Activated CD4-positive, alpha-beta T cell treated with anti-CD3 and anti-CD28 coated beads, Interleukin-2, amount 10 ng/mL, durations not matched to agents 7 days and 5 days (primary cell): ENCODE measurements at regions not wholly inside any gene's neighbourhood (a gene's known extent, or its start where the extent isn't known, plus 50 kb on each side); places are given as distances from the start of the nearest gene placed in this dataset.
"Not testable (repeated sequence)": the region's sequence is repeated elsewhere in the genome, so short reads cannot be mapped to it uniquely, and the experiment has no call there.

ENCODE experiments used
- CTCF ChIA-PET: fragments of 350-600 bp; sonication (Branson Sonifier 250); formaldehyde crosslinking; loops from one replicate; lab custom pipeline; 2021; ENCODE audit warnings: antibody characterized with exemption; lab: Charles Lee
- POLR2A ChIA-PET: fragments of 350-600 bp; sonication (Branson Sonifier 250); formaldehyde crosslinking; loops from one replicate; lab custom pipeline; 2021; ENCODE audit warnings: antibody characterized with exemption; lab: Charles Lee
- DNase-seq: peaks from one replicate; pipeline ENCODE4 v3.0.0-alpha.2; 2020
- H3K27ac Mint-ChIP-seq: one replicate; pipeline ENCODE4 v1.8.0; 2021; ENCODE audit warnings: mild to moderate bottlenecking, moderate library complexity, mixed read lengths
- H3K27me3 Mint-ChIP-seq: one replicate; pipeline ENCODE4 v1.8.0; 2021; ENCODE audit warnings: mixed read lengths
- H3K36me3 Mint-ChIP-seq: one replicate; pipeline ENCODE4 v1.8.0; 2021; ENCODE audit warnings: low read depth, mixed read lengths
- H3K4me1 Mint-ChIP-seq: one replicate; pipeline ENCODE4 v1.8.0; 2021; ENCODE audit warnings: mixed read lengths
- H3K4me3 Mint-ChIP-seq: one replicate; pipeline ENCODE4 v1.8.0; 2021; ENCODE audit warnings: mild to moderate bottlenecking, moderate library complexity, mixed read lengths
- H3K9me3 Mint-ChIP-seq: one replicate; pipeline ENCODE4 v1.8.0; 2021; ENCODE audit warnings: mixed read lengths

GRCh38 chr2:146982393-146982846 lies 862.4 kb upstream of the ACVR2A start:
- no peak overlapping the region for H3K4me3 Mint-ChIP-seq
- H3K27ac Mint-ChIP-seq: no peak overlapping the region
- H3K4me1 Mint-ChIP-seq: no peaks in the 10 kb centered on the region
- POLR2A ChIA-PET: no interaction called here
- CTCF ChIA-PET: no interaction called here
- no peak for DNase-seq
- H3K9me3 Mint-ChIP-seq: no peaks in the 10 kb centered on the region
- H3K36me3 Mint-ChIP-seq: no peaks in the 10 kb centered on the region
- H3K27me3 Mint-ChIP-seq: no peaks in the 10 kb centered on the region

GRCh38 chr2:146981921-146982320 lies 862.9 kb upstream of the ACVR2A start:
- ChIA-PET CTCF (no interaction called here), POLR2A (no interaction called here)
- no peak for DNase-seq
- Mint-ChIP-seq H3K9me3 (no peaks in the 10 kb centered on the region), H3K27ac (no peak overlapping the region), H3K4me1 (no peaks in the 10 kb centered on the region), H3K36me3 (no peaks in the 10 kb centered on the region), H3K27me3 (no peaks in the 10 kb centered on the region), H3K4me3 (no peak overlapping the region)

GRCh38 chr2:146979746-146980145 lies 865.1 kb upstream of the ACVR2A start:
- CTCF ChIA-PET: no interaction called here
- POLR2A ChIA-PET: no interaction called here
- H3K27me3 Mint-ChIP-seq: no peaks in the 10 kb centered on the region

GRCh38 chr2:146978577-146979555 lies 866.0 kb upstream of the ACVR2A start:
- Mint-ChIP-seq H3K9me3 (no peaks in the 10 kb centered on the region), H3K4me3 (no peak overlapping the region), H3K27me3 (no peaks in the 10 kb centered on the region), H3K36me3 (no peaks in the 10 kb centered on the region), H3K27ac (no peak overlapping the region), H3K4me1 (no peaks in the 10 kb centered on the region)
- POLR2A ChIA-PET: no interaction called here
- DNase-seq: no peak
- CTCF ChIA-PET: interaction anchor here (1.2 kb wide), 1 partner anchor 9 kb away, joined by 3 read pairs; no protein-coding TSS in a partner anchor

More at GRCh38 chr2:146979746-146980145, 865.1 kb upstream of the ACVR2A start:
- no peak for DNase-seq
- H3K4me3 Mint-ChIP-seq: no peak overlapping the region
- no peaks in the 10 kb centered on the region for H3K9me3 Mint-ChIP-seq
- H3K36me3 Mint-ChIP-seq: no peaks in the 10 kb centered on the region
- no peaks in the 10 kb centered on the region for H3K4me1 Mint-ChIP-seq
- H3K27ac Mint-ChIP-seq: no peak overlapping the region

GRCh38 chr2:146970981-146971380 lies 873.8 kb upstream of the ACVR2A start:
- H3K9me3 Mint-ChIP-seq, POLR2A ChIA-PET, H3K27ac Mint-ChIP-seq, H3K4me3 Mint-ChIP-seq, H3K27me3 Mint-ChIP-seq, H3K4me1 Mint-ChIP-seq, H3K36me3 Mint-ChIP-seq, CTCF ChIA-PET, DNase-seq: not testable (repeated sequence)

- H3K9me3 Mint-ChIP-seq, H3K27me3 Mint-ChIP-seq, H3K4me3 Mint-ChIP-seq, POLR2A ChIA-PET, H3K36me3 Mint-ChIP-seq, H3K4me1 Mint-ChIP-seq, H3K27ac Mint-ChIP-seq, DNase-seq, CTCF ChIA-PET: not testable (repeated sequence)
These were observed 875.1 kb upstream of the ACVR2A start for GRCh38 chr2:146969703-146970102.

- Mint-ChIP-seq H3K4me1 (no peaks in the 10 kb centered on the region), H3K27ac (no peak overlapping the region), H3K36me3 (no peaks in the 10 kb centered on the region), H3K4me3 (no peak overlapping the region), H3K27me3 (no peaks in the 10 kb centered on the region), H3K9me3 (no peaks in the 10 kb centered on the region)
- ChIA-PET POLR2A (no interaction called here), CTCF (no interaction called here)
- DNase-seq: no peak
These were observed 880.3 kb upstream of the ACVR2A start for GRCh38 chr2:146964494-146964893.

GRCh38 chr2:146954544-146954943 lies 890.3 kb upstream of the ACVR2A start:
- no peaks in the 10 kb centered on the region for H3K27me3 Mint-ChIP-seq
- H3K4me3 Mint-ChIP-seq: no peak overlapping the region
- H3K36me3 Mint-ChIP-seq: no peaks in the 10 kb centered on the region
- no peaks in the 10 kb centered on the region for H3K4me1 Mint-ChIP-seq
- H3K9me3 Mint-ChIP-seq: no peaks in the 10 kb centered on the region
- POLR2A ChIA-PET: no interaction called here
- no peak overlapping the region for H3K27ac Mint-ChIP-seq
- DNase-seq: no peak
- CTCF ChIA-PET: no interaction called here

- no peak for DNase-seq
- Mint-ChIP-seq H3K27ac (no peak overlapping the region), H3K9me3 (no peaks in the 10 kb centered on the region), H3K27me3 (no peaks in the 10 kb centered on the region), H3K36me3 (no peaks in the 10 kb centered on the region), H3K4me3 (no peak overlapping the region), H3K4me1 (no peaks in the 10 kb centered on the region)
- ChIA-PET POLR2A (interaction anchor here (0.6 kb wide), 1 partner anchor 9 kb away, joined by 3 read pairs; no protein-coding TSS in a partner anchor), CTCF (no interaction called here)
These were observed 892.1 kb upstream of the ACVR2A start for GRCh38 chr2:146952696-146953095.

- ChIA-PET CTCF (no interaction called here), POLR2A (no interaction called here)
- Mint-ChIP-seq H3K36me3 (no peaks in the 10 kb centered on the region), H3K4me3 (no peak overlapping the region), H3K9me3 (no peaks in the 10 kb centered on the region), H3K27ac (no peak overlapping the region), H3K27me3 (no peaks in the 10 kb centered on the region), H3K4me1 (no peaks in the 10 kb centered on the region)
- DNase-seq: no peak
These were observed 893.9 kb upstream of the ACVR2A start for GRCh38 chr2:146950911-146951310.

- no peak overlapping the region for H3K27ac Mint-ChIP-seq
- no peak for DNase-seq
- ChIA-PET CTCF (no interaction called here), POLR2A (no interaction called here)
- H3K27me3 Mint-ChIP-seq: no peaks in the 10 kb centered on the region
- H3K36me3 Mint-ChIP-seq: no peaks in the 10 kb centered on the region
- no peak overlapping the region for H3K4me3 Mint-ChIP-seq
- H3K9me3 Mint-ChIP-seq: no peaks in the 10 kb centered on the region
- no peaks in the 10 kb centered on the region for H3K4me1 Mint-ChIP-seq
These were observed 894.5 kb upstream of the ACVR2A start for GRCh38 chr2:146950361-146950760.

- Mint-ChIP-seq H3K27ac (no peak overlapping the region), H3K9me3 (no peaks in the 10 kb centered on the region), H3K4me1 (no peaks in the 10 kb centered on the region), H3K27me3 (no peaks in the 10 kb centered on the region), H3K4me3 (no peak overlapping the region), H3K36me3 (no peaks in the 10 kb centered on the region)
- DNase-seq: no peak
- CTCF ChIA-PET: no interaction called here
- POLR2A ChIA-PET: no interaction called here
These were observed 895.4 kb upstream of the ACVR2A start for GRCh38 chr2:146949400-146949799.

- POLR2A ChIA-PET: no interaction called here
- H3K27me3 Mint-ChIP-seq: no peaks in the 10 kb centered on the region
- CTCF ChIA-PET: no interaction called here
- no peaks in the 10 kb centered on the region for H3K36me3 Mint-ChIP-seq
- DNase-seq: no peak
- H3K27ac Mint-ChIP-seq: no peak overlapping the region
- no peak overlapping the region for H3K4me3 Mint-ChIP-seq
- H3K9me3 Mint-ChIP-seq: no peaks in the 10 kb centered on the region
- H3K4me1 Mint-ChIP-seq: no peaks in the 10 kb centered on the region
These were observed 900.2 kb upstream of the ACVR2A start for GRCh38 chr2:146944601-146945000.
